ENCODE measurements at regions not wholly inside any gene's neighbourhood (a gene's known extent, or its start where the extent isn't known, plus 50 kb on each side); places are given as distances from the start of the nearest gene placed in this dataset.

DNA sequence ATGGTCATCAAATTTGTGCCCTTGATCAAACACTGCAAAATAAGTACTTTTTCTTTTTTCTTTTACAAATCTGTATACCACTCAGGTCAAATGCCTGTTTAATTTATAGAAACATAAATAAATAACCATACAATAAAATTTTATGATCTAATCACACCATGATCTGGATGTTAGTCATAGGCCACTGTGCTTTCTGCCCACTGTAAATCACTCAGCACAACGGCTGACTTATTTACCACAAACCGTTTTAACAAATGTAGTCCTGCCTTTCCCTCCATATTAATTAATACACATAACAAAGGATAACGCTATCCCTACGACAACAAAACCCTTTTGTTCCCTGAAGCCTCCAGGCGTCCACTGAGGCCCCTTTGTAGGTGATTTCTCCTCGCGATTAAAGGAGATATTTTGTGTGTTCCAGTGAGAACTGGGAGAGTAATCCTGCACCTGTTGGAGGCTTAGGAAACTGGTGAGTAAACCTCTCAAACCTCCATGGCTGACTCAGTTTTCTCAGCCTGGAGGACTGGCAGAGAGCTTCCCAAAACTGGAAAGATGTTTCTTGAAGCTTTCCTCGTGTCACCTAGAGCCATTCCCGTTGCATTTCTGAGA, 477.1 kb upstream of the SGCG start:
- no peak for DNase-seq

DNA sequence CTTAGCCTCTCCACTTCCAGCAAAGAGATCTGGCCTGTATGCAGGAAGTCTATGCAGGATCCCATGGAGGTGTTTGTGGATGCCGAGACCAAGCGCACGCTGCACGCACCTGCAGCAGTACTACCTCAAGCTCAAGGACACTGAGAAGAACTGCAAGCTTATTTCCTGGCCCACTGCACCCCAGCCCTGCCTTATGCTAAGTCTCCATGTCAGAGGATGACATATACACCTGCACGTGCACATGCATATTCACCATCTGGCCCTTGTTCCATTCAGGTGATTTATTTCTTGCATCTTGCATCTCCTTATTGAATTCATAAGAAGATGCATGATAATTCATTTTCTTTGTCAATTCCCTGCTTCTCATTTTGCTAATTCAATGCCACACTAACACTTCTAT, 472.8 kb upstream of the SGCG start:
- no peak for DNase-seq

DNA sequence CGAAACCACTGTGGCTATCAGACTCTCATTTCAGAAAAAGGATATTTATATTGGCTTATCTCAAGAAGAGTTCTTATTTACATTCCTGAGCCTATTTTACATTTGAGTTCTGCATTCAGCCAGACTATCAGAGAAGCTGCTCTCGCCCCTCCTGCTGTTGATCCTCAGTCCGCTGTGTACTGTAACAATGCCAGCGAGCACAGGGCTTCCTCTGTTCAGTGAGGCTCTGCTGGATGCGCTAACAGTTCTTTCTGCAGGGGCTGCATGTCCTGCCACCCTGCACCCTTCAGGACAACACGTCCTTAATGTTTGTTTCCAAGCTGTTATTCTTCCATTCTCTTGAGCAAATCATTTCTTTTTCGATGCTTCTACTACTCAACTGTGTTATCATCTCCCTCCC, 463.7 kb upstream of the SGCG start:
- no peak for DNase-seq

DNA sequence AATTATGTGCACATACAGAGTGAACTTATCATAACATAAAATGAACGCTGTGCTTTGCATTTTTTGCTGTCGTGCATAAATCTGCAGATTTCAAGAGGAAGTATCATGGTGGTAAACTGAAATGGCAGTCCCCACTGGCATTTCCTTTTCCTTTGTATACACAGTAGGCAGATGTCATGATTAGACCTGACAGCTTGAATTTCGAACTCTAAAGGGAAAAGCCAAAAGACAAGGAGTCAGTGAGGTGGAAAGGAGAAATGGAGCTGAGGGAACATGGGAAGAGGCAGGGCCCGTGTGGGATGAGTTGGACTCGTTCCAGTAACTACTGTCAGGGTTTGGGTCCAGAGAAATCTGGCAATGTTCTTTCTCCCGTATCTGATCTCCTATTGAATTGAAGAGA, 454.1 kb upstream of the SGCG start:
- no peak for DNase-seq

DNA sequence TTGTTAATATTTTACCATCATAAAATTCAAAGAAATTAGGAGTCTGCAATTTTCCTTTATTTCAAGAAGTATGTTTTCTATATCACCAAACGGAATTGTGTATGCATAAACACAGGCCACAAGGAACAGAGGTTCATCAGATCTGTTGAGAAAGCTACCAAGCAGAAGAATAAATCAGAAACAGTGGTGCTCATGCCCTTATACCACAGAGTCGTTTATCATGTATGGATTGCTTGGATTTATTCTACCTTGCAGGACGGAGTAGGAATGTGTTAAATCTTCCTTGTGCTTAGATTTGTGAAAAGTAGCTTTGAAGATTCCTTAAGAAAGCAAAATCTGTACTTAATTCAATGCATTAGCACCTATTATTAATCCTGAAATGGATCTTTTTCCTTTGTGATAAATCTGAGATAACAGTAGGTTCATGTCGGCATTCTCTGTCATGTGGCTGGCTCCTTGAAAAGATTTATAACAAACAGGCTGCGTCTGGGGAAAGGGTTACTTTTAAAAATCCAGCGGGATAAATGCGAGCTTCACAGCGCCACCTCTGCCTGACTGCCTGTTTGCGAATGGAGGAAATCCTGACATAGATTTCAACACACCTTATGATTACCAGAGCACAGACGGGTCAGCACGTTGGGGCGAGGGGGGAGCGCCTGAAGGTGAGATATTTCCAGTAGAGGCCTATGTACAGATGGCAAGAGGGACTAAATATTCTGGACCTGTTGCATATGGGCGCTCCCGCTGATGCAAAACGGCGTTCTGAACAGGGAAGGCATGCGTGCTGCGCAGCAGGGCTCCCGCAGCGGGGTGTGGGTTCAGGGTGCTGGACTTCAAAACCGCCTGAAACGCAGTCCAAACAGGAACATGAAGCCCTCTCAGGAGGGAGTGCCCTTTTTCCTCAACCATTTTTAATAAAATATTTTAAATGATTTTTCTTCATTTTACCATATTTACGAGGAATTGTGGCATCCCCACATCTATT, 445.5 kb upstream of the SGCG start:
- no peak for DNase-seq

DNA sequence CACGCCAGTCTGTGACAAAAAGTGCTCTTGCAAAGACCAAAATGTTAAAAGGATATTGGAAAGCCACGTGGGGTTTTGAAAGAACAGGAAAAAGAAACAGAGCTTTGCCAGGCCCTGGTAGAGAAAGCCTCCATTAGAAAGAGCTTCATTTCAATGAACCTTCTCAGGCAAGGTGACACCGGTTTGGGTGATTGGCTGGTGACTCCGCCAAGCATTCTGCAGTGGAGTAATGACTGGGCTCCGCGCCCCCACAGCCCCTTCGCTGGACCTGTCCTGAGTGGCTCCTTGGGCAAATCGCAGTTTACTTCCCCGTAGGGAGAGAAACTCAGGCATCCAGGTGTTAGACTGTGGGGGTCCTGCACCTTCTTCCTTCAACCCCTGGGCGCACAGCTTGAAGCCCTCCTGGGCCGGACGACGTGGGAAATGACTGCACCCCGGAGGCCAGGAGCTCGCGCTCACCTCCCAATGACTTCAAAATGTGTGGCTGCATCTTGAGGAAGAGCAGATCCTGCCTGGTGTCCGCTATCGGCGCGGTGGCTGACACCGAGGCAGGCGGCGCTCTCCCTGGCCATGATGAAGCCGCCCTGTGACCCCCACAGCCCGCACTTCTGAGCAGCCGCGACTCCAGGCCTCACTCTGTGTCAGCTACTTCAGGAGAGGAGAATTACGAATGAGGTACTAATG, 444.6 kb upstream of the SGCG start:
- no peak for DNase-seq

DNA sequence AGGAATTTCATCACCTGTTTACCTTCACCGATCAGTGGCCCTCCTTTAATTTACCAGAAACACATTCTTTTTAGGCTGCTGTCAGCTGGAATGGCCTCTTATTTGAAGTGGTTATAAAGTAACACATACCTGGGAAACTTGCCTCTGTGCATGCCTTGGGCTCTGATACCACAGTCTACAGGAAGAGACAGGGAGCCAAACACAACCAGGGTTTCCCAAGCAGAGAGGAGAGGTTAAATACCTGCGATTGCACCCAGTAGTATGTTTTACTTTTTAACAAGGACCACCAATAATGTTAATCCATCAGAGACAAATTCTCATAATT, 444.0 kb upstream of the SGCG start:
- no peak for DNase-seq

DNA sequence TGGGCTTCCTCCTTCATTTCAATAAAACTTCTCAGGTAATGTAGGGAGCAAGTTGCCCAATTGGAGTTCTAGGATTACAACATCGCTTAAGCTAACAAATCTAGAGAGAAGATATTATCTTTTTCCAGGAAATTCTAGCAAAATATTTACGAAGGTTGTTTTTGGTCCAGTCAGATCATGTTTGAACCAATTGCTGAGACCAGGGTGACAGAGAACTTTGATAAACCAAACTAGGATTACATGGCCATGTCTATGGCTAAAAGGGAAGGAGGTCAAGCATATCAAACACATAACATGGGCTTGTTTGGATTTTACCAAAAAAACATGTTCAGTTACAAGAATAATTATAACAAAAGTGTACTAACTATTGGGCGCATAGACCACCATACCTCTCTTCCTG, 442.4 kb upstream of the SGCG start:
- DNase-seq = no peak

DNA sequence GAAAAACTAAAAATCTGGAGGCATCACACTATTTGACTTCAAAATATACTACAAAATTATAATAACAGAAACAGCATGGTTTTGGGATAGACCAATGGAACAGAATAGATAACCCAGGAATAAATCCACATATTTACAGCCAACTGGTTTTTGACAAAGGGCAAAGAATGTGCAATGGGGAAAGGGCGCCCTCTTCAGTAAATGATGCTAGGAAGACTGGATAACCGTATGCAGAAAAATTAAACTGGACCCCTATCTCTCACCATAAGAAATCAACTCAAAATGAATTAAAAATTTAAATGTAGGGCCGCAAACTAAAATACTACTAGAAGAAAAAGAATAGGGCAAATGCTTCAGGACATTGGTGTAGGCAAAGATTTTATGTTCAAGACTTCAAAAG, 440.5 kb upstream of the SGCG start:
- DNase-seq = peak; percentile 3

DNA sequence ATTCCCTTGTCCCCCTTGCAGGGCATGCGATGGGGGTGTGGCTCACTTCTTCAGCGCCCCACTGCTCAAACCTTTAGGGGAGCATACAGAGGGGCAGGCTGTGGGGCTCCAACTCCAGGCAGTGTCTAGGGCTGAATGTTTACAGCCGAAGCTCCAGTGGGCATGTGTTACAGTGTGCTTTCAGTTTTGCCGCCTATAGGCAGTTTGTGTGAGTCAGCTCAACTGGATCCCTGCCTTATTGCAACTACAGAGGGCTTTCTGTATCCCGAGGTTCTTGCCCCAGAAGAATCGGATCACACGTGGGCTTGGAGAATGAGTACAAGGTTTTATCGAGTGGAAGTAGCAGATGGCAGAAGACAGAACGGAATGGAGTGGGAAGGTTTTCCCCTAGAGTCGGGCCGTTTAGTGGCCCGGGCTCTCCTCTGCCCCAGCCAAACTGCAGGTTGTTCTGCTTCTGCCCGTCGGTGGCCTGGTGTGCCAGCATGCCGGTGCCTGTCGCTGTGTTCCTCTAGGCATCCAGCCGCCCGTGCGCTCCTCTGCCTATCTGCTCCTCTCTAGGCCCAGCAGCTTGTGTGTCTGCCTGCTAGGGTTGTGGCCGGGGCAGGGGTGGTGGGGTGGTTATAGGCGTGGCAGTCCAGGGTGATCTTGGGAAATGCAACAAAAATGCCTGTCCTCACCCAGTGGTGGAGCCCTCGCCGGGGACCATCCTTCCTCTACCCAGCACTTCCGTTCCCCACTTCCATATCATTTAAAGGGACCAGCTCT, 435.9 kb upstream of the SGCG start:
- DNase-seq = no peak

DNA sequence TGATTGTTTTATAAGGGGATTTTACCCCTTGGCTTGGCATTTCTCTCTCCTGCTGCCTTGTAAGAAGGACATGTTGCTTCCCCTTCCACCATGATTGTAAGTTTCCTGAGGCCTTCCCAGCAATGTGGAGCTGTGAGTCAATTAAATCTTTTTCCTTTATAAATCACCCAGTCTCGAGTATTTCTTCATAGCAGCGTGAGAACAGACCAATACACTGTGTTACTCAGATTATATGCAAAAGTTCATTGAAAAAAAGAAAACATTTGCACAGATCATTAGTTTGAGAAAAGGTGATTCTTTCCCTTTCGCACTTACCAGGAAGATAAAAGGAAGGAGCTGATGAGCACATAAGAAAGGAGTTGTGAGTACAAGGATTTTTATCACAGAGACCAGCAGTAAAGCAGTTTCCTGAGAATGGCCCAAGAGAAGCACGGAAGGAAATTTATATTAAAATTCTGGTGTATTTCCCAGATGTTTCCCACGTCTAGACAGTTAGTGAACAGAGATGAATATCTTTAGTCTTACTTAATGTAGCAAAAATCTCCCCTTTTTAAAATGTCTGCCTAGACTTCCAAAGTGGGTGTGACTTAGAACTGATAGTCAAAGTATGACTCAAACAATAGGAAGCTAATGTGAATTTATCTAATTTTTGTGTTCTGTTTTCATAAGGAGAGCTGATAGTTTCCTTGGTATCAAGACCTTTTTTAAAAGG, 431.8 kb upstream of the SGCG start:
- no peak for DNase-seq

DNA sequence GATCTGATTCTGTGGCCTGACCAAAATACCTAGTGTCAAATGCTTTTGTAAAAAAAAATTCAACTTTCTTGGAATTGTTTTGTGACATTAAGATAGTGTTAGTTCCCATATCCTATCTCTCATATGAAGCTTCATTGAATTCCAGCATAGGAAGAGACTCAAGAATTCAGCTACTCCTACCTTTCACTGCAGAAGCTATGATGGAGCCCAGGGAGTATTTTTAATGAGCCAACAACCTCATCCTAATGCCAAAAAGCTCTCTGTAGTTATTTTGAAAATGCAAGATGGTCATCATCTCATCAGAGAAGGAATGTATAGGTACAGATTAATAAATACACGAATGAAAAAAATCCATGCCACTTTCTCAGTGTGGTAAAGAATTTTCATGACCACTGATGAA, 431.2 kb upstream of the SGCG start:
- DNase-seq = no peak

DNA sequence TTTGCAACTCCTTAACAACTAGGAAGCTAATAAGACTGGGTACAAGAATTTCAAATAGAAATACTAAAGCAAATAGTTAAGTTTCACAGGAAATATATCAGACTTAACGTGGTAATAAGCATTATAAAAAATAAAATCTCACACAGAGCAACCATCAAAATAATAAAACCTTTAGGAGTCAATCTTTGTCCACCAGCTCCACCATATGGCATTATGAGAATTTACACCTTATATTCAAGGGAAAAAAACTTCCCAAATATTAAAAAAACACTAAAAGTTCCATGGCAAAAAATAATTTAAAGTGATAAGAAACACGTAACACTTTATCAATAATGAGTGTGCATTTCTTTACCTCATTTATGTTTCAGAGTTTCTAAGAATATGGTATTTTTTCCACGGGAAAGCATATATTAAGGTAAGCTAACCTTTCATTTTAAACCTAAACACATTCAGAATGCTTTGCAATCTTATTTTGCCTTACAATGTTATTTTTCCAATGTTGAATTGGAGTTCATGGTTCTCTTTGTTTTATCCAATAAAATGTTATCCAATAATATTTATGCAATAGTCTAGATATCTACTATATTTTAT, 423.2 kb upstream of the SGCG start:
- no peak for DNase-seq

DNA sequence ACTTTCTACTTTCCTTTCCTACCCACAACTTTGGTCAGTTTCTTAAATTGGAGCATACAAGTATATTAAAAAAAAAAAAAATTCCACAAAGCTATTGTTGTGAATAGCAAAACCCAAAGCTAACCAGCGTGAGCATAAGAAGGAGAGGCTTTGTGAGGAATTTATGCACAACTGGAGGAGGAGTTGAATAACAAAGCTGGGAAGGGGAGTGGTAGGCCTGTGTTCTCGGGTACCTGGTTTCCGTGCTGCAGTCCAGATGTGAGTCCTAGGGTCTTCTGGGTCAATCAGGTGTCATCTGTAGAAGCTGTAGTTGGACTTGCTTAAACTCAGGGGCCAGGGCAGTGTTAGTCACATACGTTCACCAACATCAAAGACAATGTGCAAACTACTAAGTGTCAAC, 422.5 kb upstream of the SGCG start:
- no peak for DNase-seq

DNA sequence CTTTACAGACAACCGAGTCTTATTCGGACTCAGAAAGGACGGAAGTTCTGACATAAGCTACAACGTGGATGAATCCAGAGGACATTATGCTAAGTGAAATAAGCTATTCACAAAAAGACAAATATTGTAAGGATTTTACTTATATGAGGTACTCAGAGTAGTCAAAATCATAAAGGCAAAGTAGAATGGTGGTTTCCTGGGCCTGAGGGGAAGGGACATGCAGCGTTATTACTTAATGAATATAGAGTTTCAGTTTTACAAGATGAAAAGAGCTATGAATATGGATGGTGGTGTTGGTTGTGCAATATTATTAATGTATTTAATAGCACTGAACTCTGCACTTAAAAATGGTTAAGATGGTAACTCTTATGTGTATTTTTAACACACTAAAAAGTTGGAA, 419.1 kb upstream of the SGCG start:
- no peak for DNase-seq

DNA sequence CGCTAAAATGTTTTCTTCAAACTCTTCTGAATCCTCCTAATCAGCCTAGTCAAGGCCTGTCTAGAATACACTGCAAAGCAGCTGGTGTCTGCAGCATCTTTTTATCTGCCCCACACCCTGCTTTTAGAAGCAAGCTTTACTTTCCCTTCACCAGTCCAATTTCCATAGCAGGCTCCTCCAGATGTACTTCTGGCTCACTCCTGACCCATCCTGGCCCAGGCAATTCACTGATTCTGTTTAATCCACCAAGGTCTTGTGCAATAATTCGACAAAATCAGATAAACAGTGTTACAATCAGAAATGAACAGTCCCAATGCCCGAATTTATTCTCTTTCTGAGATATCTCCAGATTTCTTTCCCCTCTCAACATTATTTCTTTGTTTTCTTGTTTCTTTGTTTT, 415.2 kb upstream of the SGCG start:
- DNase-seq = no peak

DNA sequence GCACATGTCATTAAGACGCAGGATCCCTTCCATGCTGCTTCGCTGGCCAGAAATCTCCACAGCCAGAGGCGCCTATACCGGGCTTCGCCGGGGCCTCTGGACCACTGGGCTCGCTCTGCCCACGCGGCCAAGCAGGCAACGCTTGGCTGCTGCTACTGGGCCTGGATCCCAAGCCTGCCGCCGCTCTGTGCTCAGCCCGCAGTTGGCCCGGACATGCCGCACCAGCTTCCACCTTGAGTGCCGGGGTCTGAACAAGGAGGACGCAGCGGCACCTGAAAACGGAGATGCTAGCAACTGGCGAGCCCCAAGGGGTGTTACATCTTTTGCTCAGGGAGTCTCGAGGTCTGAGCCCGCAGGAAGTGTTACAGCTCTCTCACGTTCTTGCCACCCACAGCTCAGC, 409.9 kb upstream of the SGCG start:
- DNase-seq = no peak

DNA sequence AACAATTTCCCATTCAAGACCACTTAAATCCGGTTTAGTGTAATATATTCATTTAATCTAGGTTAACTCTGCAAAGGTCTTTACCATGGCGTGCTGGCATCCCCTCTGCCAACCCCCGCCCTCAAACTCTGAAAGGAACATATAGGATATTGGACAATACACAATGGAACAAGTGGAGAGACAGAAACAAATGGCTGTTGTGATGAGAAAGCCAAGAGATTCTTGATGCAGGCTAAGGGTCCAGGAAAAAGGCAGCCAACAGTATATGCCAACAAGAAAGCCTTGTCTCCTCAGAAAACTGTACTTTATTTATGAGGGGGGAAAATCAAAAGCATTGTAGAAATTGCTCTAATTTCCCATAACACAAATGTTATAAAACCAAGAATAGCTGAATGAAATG, 407.3 kb upstream of the SGCG start:
- DNase-seq = no peak

DNA sequence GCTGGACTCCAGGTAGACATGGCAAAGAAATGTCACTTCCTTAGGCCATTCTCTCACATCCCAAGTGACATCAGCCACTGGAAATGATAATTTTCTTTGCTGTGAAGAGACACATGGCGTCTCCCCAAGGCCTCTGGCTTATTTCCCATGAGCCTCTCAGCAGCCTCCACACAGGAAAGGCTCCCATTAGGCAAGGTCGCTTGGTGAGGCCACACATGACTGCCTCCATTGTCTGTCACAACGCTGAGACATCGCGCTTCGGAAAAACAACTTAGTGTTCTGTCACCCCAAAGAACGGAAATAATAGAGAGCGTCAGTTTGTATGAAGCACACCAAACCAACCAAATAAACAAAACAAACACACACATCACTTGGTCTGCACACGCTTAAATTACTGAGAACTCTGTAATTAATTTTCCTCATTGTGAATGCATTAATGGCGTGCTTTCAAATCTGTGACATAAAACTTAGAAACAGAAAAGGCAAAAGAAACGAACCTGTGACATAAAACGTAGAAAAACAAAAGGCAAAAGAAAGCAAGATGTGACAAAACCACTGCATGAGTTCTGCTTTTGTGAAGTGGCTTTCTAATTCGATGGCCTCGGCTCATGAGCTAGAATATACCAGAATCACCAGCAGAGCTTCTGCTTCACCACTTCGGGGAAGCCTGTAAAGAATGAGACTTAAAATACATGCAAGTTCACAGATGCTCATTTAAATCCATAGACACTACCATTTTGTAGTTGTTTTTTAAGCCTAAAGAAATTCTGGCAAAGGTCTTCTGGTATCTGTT, 404.2 kb upstream of the SGCG start:
- DNase-seq = no peak

DNA sequence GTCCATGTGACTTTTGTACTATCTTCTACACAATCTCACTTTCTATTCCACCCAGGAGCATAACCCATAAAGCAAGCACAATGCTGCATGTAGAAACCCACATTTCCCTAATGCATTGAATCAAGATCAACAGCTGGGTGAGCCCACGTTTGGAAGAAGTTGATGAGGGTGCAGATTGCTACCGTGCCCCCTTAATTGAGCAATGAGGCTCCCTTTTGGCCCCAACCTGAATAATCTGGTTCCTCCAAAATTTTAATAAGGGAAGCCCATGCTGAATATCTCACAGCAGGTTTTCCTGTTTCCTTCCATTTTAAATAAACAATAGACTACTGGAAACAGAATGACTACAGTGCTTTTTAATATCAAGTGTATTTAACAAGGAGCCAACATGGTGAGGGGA, 403.6 kb upstream of the SGCG start:
- DNase-seq = no peak

DNA sequence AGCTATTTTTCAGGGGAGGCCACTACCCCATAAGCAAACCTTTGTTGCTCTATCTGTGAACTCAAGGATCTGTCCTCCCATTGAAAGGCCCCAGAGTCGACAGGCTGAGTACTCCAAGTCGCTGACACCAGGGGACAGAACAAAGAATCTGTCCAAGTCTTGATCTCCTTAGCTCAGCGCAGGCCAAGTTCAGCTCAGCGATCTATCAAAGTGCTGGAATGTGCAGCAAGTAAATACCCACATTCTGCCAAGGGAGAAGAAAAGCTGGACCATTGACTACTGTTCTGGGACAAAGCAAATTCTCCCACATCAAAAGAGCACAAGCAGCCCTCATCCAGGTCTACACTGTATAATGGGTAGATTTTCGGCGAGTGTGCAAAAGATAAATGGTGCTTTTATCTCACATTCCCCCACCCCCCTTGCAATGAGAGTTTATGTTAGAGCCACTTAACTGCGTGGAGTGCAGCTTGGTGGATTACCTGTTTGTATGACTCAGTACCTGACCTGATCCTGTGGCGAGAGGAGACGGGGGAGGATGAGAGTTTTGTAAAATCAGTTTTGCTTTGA, 391.7 kb upstream of the SGCG start:
- no peak for DNase-seq
